PFSK-1 (cell line): ENCODE measurements at regions not wholly inside any gene's neighbourhood (a gene's known extent, or its start where the extent isn't known, plus 50 kb on each side); places are given as distances from the start of the nearest gene placed in this dataset.

Source experiments
- FOXP2 ChIP-seq: optimal IDR thresholded peaks from 2 replicates; pipeline ENCODE3; 2011; ENCODE audit warnings: borderline replicate concordance, control low read depth, inconsistent platforms; ENCODE audit not compliant: insufficient read depth; ENCODE audit errors: extremely low read length, extremely low read depth
- POLR2AphosphoS5 ChIP-seq: IDR thresholded peaks from 2 replicates; pipeline ENCODE4 v1.6.1; 2012; ENCODE audit warnings: low read depth, mild to moderate bottlenecking, control low read depth, low read length, moderate library complexity
- REST ChIP-seq, 2 experiments: IDR thresholded peaks; 2 replicates each; pipeline versions ENCODE4 v1.6.1 to v1.8.0; 2011 to 2012; ENCODE audit warnings: low read depth in 2 of 2, low read length in 2 of 2, control low read depth in 1 of 2, inconsistent platforms in 1 of 2, mild to moderate bottlenecking in 1 of 2, moderate library complexity in 1 of 2; ENCODE audit not compliant: insufficient read depth in 1 of 2
- SIN3A ChIP-seq: IDR thresholded peaks from 2 replicates; pipeline ENCODE4 v1.6.1; 2012; ENCODE audit warnings: mild to moderate bottlenecking, low read length, moderate library complexity, borderline replicate concordance; ENCODE audit not compliant: insufficient read depth
- TAF1 ChIP-seq: IDR thresholded peaks from 2 replicates; pipeline ENCODE4 v1.6.1; 2012; ENCODE audit warnings: low read length, control low read depth, borderline replicate concordance; ENCODE audit not compliant: insufficient read depth

- TF ChIP-seq POLR2AphosphoS5 (no peak), TAF1 (no peak), SIN3A (no peak), FOXP2 (no peak), REST (IDR thresholded peaks at IDR 0.05; ENCODE audit: insufficient read depth in 1 of 2, low read depth in 2 of 2, low read length in 2 of 2) (no peak)
Measured at GRCh38 chr7:118734541-118734940, 510.0 kb downstream of the ANKRD7 start.

- no peak for TF ChIP-seq SIN3A
- no peak for TF ChIP-seq REST (IDR thresholded peaks at IDR 0.05; ENCODE audit: insufficient read depth in 1 of 2, low read depth in 2 of 2, low read length in 2 of 2)
- TF ChIP-seq FOXP2 = no peak
- TF ChIP-seq TAF1 = no peak
Measured at GRCh38 chr7:118735441-118735840, 510.9 kb downstream of the ANKRD7 start.

GRCh38 chr7:118737935-118738334 is 513.4 kb downstream of the ANKRD7 start:
- TF ChIP-seq FOXP2 = no peak
- no peak for TF ChIP-seq TAF1
- TF ChIP-seq REST (IDR thresholded peaks at IDR 0.05; ENCODE audit: insufficient read depth in 1 of 2, low read depth in 2 of 2, low read length in 2 of 2) = no peak
- TF ChIP-seq POLR2AphosphoS5 = no peak
- no peak for TF ChIP-seq SIN3A

- no peak for TF ChIP-seq POLR2AphosphoS5
- no peak for TF ChIP-seq TAF1
- TF ChIP-seq REST (IDR thresholded peaks at IDR 0.05; ENCODE audit: insufficient read depth in 1 of 2, low read depth in 2 of 2, low read length in 2 of 2) = no peak
- TF ChIP-seq FOXP2 = no peak
- no peak for TF ChIP-seq SIN3A
Measured at GRCh38 chr7:118745927-118746326, 521.4 kb downstream of the ANKRD7 start.

- no peak for TF ChIP-seq TAF1
- TF ChIP-seq SIN3A = no peak
- no peak for TF ChIP-seq FOXP2
Measured at GRCh38 chr7:118747473-118747872, 523.0 kb downstream of the ANKRD7 start.
